IMR-90 (cell line): ENCODE measurements at regions not wholly inside any gene's neighbourhood (a gene's known extent, or its start where the extent isn't known, plus 50 kb on each side); places are given as distances from the start of the nearest gene placed in this dataset.
A peak's percentile ranks its signal among the peaks of the same experiment; 100 is the strongest.

Experiments used
- ATAC-seq: fragments of 200-7000 bp; cut with Tn5 transposase; 2 replicates; pipeline ENCODE4 v1.9.1; 2020; ENCODE audit warnings: low read depth, mild to moderate bottlenecking, moderate library complexity
- BruUV-seq: library from RNA; stranded (reverse); fragments of 400-500 nt; replicated peaks from 2 replicates; lab custom pipeline; 2021; lab: Mats Ljungman, UMichigan
- CTCF ChIA-PET: fragments of 300-600 bp; formaldehyde crosslinking; extraction: SDS; loops from one replicate; lab custom pipeline; 2021; ENCODE audit warnings: antibody characterized with exemption; lab: Yijun Ruan, JAX
- POLR2A ChIA-PET: fragments of 300-600 bp; sonication (Branson Sonifier 250); formaldehyde crosslinking; loops from one replicate; lab custom pipeline; 2022; ENCODE audit warnings: antibody characterized with exemption; ENCODE audit not compliant: unreplicated experiment; lab: Charles Lee
- DNase-seq: peaks from one replicate; pipeline ENCODE4 v3.0.0; 2013
- H2AFZ ChIP-seq: replicated peaks from 2 replicates; pipeline ENCODE3; 2013; ENCODE audit warnings: low read length, mild to moderate bottlenecking; ENCODE audit not compliant: poor library complexity
- H2AK5ac ChIP-seq: 2 replicates; pipeline ENCODE4 v1.6.1; 2013; ENCODE audit warnings: low read depth, low read length, inconsistent platforms
- H2AK9ac ChIP-seq: replicated peaks from 2 replicates; pipeline ENCODE3; 2013; ENCODE audit warnings: mild to moderate bottlenecking, low read depth, low read length, moderate library complexity; ENCODE audit not compliant: poor library complexity
- H2BK120ac ChIP-seq: 2 replicates; pipeline ENCODE4 v1.6.1; 2013; ENCODE audit warnings: low read depth, low read length, inconsistent platforms
- H2BK15ac ChIP-seq: 3 replicates; pipeline ENCODE4 v1.6.1; 2013; ENCODE audit warnings: low read depth, low read length, inconsistent platforms
- H2BK20ac ChIP-seq: 2 replicates; pipeline ENCODE4 v1.6.1; 2013; ENCODE audit warnings: low read depth, mild to moderate bottlenecking, inconsistent platforms, low read length, moderate library complexity
- H2BK5ac ChIP-seq: 2 replicates; pipeline ENCODE4 v1.6.1; 2013; ENCODE audit warnings: mild to moderate bottlenecking, low read depth, low read length, inconsistent platforms; ENCODE audit not compliant: poor library complexity, severe bottlenecking
- H3K14ac ChIP-seq: replicated peaks from 2 replicates; pipeline ENCODE4 v1.6.1; 2013; ENCODE audit warnings: low read depth, low read length, inconsistent platforms
- H3K18ac ChIP-seq: 2 replicates; pipeline ENCODE4 v1.6.1; 2013; ENCODE audit warnings: low read depth, low read length, control low read depth
- H3K23ac ChIP-seq: 2 replicates; pipeline ENCODE4 v1.6.1; 2013; ENCODE audit warnings: low read depth, low read length, inconsistent platforms
- H3K27ac ChIP-seq: 2 replicates; pipeline ENCODE4 v1.5.1; 2013; ENCODE audit warnings: mild to moderate bottlenecking, control low read depth, low read length; ENCODE audit not compliant: insufficient read depth
- H3K27me3 ChIP-seq: 2 replicates; pipeline ENCODE4 v1.6.1; 2013; ENCODE audit warnings: low read length; ENCODE audit not compliant: control insufficient read depth, insufficient read depth
- H3K36me3 ChIP-seq: 2 replicates; pipeline ENCODE4 v1.6.1; 2013; ENCODE audit warnings: low read length, mixed read lengths; ENCODE audit not compliant: control insufficient read depth, insufficient read depth
- H3K4ac ChIP-seq: 2 replicates; pipeline ENCODE4 v1.6.1; 2013; ENCODE audit warnings: low read depth, low read length, inconsistent platforms
- H3K4me1 ChIP-seq: 2 replicates; pipeline ENCODE4 v1.6.1; 2013; ENCODE audit warnings: low read length, mixed read lengths; ENCODE audit not compliant: control insufficient read depth, insufficient read depth
- H3K4me2 ChIP-seq: 2 replicates; pipeline ENCODE4 v1.6.1; 2013; ENCODE audit warnings: low read depth, mild to moderate bottlenecking, control low read depth, low read length, moderate library complexity
- H3K4me3 ChIP-seq: 2 replicates; pipeline ENCODE4 v1.5.1; 2013; ENCODE audit warnings: low read depth, mild to moderate bottlenecking, control low read depth, low read length, moderate library complexity; ENCODE audit not compliant: insufficient read depth
- H3K56ac ChIP-seq: 2 replicates; pipeline ENCODE4 v1.6.1; 2013; ENCODE audit warnings: low read length, inconsistent platforms; ENCODE audit not compliant: insufficient read depth; ENCODE audit errors: extremely low read depth
- H3K79me1 ChIP-seq, 2 experiments: 2 replicates each; pipeline ENCODE4 v1.6.1; 2013; ENCODE audit warnings: low read length in 2 of 2, inconsistent platforms in 1 of 2, low read depth in 1 of 2
- H3K9ac ChIP-seq: 2 replicates; pipeline ENCODE4 v1.6.1; 2013; ENCODE audit warnings: low read depth, low read length, control low read depth
- H3K9me1 ChIP-seq: 2 replicates; pipeline ENCODE4 v1.6.1; 2013; ENCODE audit warnings: low read length, inconsistent platforms; ENCODE audit not compliant: insufficient read depth
- H3K9me3 ChIP-seq: 2 replicates; pipeline ENCODE4 v1.6.1; 2013; ENCODE audit warnings: low read length; ENCODE audit not compliant: control insufficient read depth, insufficient read depth
- H4K20me1 ChIP-seq: 2 replicates; pipeline ENCODE4 v1.6.1; 2013; ENCODE audit warnings: low read length, inconsistent platforms; ENCODE audit not compliant: insufficient read depth
- H4K5ac ChIP-seq: 2 replicates; pipeline ENCODE4 v1.6.1; 2013; ENCODE audit warnings: mild to moderate bottlenecking, low read depth, low read length, control low read depth
- H4K8ac ChIP-seq, 2 experiments: 2 replicates each; pipeline ENCODE4 v1.6.1; 2013; ENCODE audit warnings: low read depth in 2 of 2, low read length in 2 of 2, control low read depth in 1 of 2, inconsistent platforms in 1 of 2
- H4K91ac ChIP-seq: 2 replicates; pipeline ENCODE4 v1.6.1; 2013; ENCODE audit warnings: low read depth, low read length, inconsistent platforms; ENCODE audit not compliant: insufficient read depth
- BHLHE40 ChIP-seq: fragments of 150-350 bp; IDR thresholded peaks from 2 replicates; pipeline ENCODE4 v1.6.1; 2016; ENCODE audit warnings: mild to moderate bottlenecking, low read depth, low read length
- CEBPB ChIP-seq: IDR thresholded peaks from 2 replicates; pipeline ENCODE4 v1.6.1; 2012; ENCODE audit warnings: low read depth, low read length, improper control_type of control experiment
- CHD1 ChIP-seq: IDR thresholded peaks from 2 replicates; pipeline ENCODE4 v1.6.1; 2012; ENCODE audit warnings: low read depth, low read length, improper control_type of control experiment
- CTCF ChIP-seq: conservative IDR thresholded peaks from 2 replicates; pipeline ENCODE4 v1.5.1; 2012; ENCODE audit warnings: mild to moderate bottlenecking, low read depth, low read length, improper control_type of control experiment
- ELK1 ChIP-seq: fragments of 150-350 bp; IDR thresholded peaks from 2 replicates; pipeline ENCODE4 v1.6.1; 2016; ENCODE audit warnings: low read depth, mild to moderate bottlenecking, low read length, moderate library complexity, borderline replicate concordance
- FOS ChIP-seq: fragments of 150-350 bp; IDR thresholded peaks from 2 replicates; pipeline ENCODE4 v1.6.1; 2016; ENCODE audit warnings: low read depth, low read length
- MAFK ChIP-seq: IDR thresholded peaks from 2 replicates; pipeline ENCODE4 v1.6.1; 2012; ENCODE audit warnings: low read depth, low read length, improper control_type of control experiment
- MXI1 ChIP-seq: IDR thresholded peaks from 2 replicates; pipeline ENCODE4 v1.6.1; 2012; ENCODE audit warnings: low read depth, mild to moderate bottlenecking, low read length, moderate library complexity, borderline replicate concordance
- NFE2L2 ChIP-seq: fragments of 150-350 bp; IDR thresholded peaks from 2 replicates; pipeline ENCODE4 v1.6.1; 2016; ENCODE audit warnings: low read depth, mild to moderate bottlenecking, low read length
- POLR2A ChIP-seq: IDR thresholded peaks from 2 replicates; pipeline ENCODE4 v1.6.1; 2012; ENCODE audit warnings: mild to moderate bottlenecking, low read depth, low read length
- RAD21 ChIP-seq: IDR thresholded peaks from 2 replicates; pipeline ENCODE4 v1.6.1; 2012; ENCODE audit warnings: low read length, improper control_type of control experiment
- SMC3 ChIP-seq: fragments of 150-350 bp; IDR thresholded peaks from 2 replicates; pipeline ENCODE4 v1.6.1; 2016; ENCODE audit warnings: low read depth, mild to moderate bottlenecking, antibody characterized with exemption, low read length, moderate library complexity
- WGBS, 2 experiments: methylation state at CpG; one replicate each; pipeline versions ENCODE4 v1.1.5 to v1.1.7; 2013; ENCODE audit warnings: missing lambda C conversion rate in 2 of 2; ENCODE audit not compliant: insufficient read length in 1 of 2; ENCODE audit errors: extremely low coverage in 2 of 2; 5-methylcytosine and 5-hydroxymethylcytosine counted together
- dilution Hi-C: fragments of 300-500 bp; cut with HindIII; formaldehyde crosslinking; loops from one replicate; pipeline ENCODE4 v1.14.3; 2018; ENCODE audit warnings: low sequenced_read_pairs; ENCODE audit not compliant: unreplicated experiment
- in situ Hi-C: fragments of 300-500 bp; cut with MboI; formaldehyde crosslinking; loops from 3 replicates; pipeline ENCODE4 v1.14.3; 2019; ENCODE audit warnings: low sequenced_read_pairs, inconsistent platforms, mixed read lengths
- intact Hi-C: fragments of 100-400 bp; cut with micrococcal nuclease; formaldehyde crosslinking; loops from 2 replicates; pipeline ENCODE4 v1.10.0; 2022

GRCh38 chr13:74274916-74275315 is 140.7 kb upstream of the KLF12 start:
- TF ChIP-seq CTCF: no peak
- no peak for TF ChIP-seq MAFK
- no peak for TF ChIP-seq ELK1
- TF ChIP-seq CHD1: no peak
- no peak for TF ChIP-seq CEBPB
- no peak for TF ChIP-seq SMC3
- TF ChIP-seq RAD21: no peak
- TF ChIP-seq BHLHE40: no peak
- TF ChIP-seq NFE2L2: no peak
- no peak for TF ChIP-seq MXI1
- no peak for TF ChIP-seq FOS
- no peak for TF ChIP-seq POLR2A
- in situ Hi-C loops (loop anchor here (25.0 kb wide), 1 partner anchor 438 kb away; no protein-coding TSS in a partner anchor), intact Hi-C loops (loop anchor here (5.0 kb wide), 1 partner anchor 53 kb away; no protein-coding TSS in a partner anchor), dilution Hi-C loops (no loop called here)
- ChIA-PET CTCF (no interaction called here), POLR2A (no interaction called here)
- no peak overlapping the region for H3K56ac ChIP-seq
- H3K79me1 ChIP-seq: no peaks in the 10 kb centered on the region
- H3K18ac ChIP-seq: peak overlapping the region; percentile 35; the same call in 1 of the 2 replicates
- H2AFZ ChIP-seq: peak overlapping the region; percentile 61
- H4K5ac ChIP-seq: no peak overlapping the region; the same call in 1 of the 2 replicates
- H4K91ac ChIP-seq: no peak overlapping the region
- ATAC-seq (peak; percentile 21; the same call in 1 of the 2 replicates), DNase-seq (no peak)
- no peak overlapping the region for H2BK5ac ChIP-seq
- no peak overlapping the region for H2AK9ac ChIP-seq
- no peak overlapping the region for H2BK120ac ChIP-seq
- no peaks in the 10 kb centered on the region for H4K20me1 ChIP-seq
- H3K9me3 ChIP-seq: peaks cover 3% of the 10 kb centered on the region
- no TSS peak for BruUV-seq
- no peak overlapping the region for H2BK20ac ChIP-seq
- no peak overlapping the region for H3K4ac ChIP-seq
- H2AK5ac ChIP-seq: no peak overlapping the region
- no peaks in the 10 kb centered on the region for H3K9me1 ChIP-seq
- peak overlapping the region; percentile 9; the same call in 1 of the 2 replicates for H3K4me2 ChIP-seq
- H3K23ac ChIP-seq: no peak overlapping the region
- H2BK15ac ChIP-seq: no peak overlapping the region
- H4K8ac ChIP-seq: peak overlapping the region in 1 of 2 experiments; percentile 6; a peak in 1 of 4 replicates
- H3K14ac ChIP-seq: no peak overlapping the region
- H3K27me3 ChIP-seq: no peaks in the 10 kb centered on the region
- no peak overlapping the region for H3K9ac ChIP-seq
- WGBS, 2 experiments: no CpG with 5 or more reads among the region's 2 CpGs
- no peak overlapping the region for H3K4me3 ChIP-seq
- H3K4me1 ChIP-seq: peaks cover 3% of the 10 kb centered on the region
- H3K27ac ChIP-seq: no peak overlapping the region
- H3K36me3 ChIP-seq: no peaks in the 10 kb centered on the region
